OCI-LY1 (cell line): ENCODE measurements at regions not wholly inside any gene's neighbourhood (a gene's known extent, or its start where the extent isn't known, plus 50 kb on each side); places are given as distances from the start of the nearest gene placed in this dataset.

Experiments used
- EZH2 ChIP-seq: fragments of 200-600 bp; sonication (generic), shearing (Covaris generic); IDR thresholded peaks from 2 replicates; pipeline ENCODE4 v1.8.0; 2017; ENCODE audit warnings: borderline replicate concordance, mixed run types, mild to moderate bottlenecking, antibody characterized with exemption, low read length, moderate library complexity, mixed read lengths
- TF ChIP-seq, protein P1 (sequence below): fragments of 200-600 bp; sonication (generic), shearing (Covaris generic); IDR thresholded peaks from 2 replicates; pipeline ENCODE4 v1.5.1; 2017; ENCODE audit warnings: mild to moderate bottlenecking, antibody characterized with exemption, low read length, moderate library complexity, mixed read lengths

GRCh38 chr2:16950436-16950835, 284.8 kb upstream of the CYRIA start:
- no peak for TF ChIP-seq EZH2
- TF ChIP-seq, protein P1, sequence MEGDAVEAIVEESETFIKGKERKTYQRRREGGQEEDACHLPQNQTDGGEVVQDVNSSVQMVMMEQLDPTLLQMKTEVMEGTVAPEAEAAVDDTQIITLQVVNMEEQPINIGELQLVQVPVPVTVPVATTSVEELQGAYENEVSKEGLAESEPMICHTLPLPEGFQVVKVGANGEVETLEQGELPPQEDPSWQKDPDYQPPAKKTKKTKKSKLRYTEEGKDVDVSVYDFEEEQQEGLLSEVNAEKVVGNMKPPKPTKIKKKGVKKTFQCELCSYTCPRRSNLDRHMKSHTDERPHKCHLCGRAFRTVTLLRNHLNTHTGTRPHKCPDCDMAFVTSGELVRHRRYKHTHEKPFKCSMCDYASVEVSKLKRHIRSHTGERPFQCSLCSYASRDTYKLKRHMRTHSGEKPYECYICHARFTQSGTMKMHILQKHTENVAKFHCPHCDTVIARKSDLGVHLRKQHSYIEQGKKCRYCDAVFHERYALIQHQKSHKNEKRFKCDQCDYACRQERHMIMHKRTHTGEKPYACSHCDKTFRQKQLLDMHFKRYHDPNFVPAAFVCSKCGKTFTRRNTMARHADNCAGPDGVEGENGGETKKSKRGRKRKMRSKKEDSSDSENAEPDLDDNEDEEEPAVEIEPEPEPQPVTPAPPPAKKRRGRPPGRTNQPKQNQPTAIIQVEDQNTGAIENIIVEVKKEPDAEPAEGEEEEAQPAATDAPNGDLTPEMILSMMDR = no peak
